ENCODE measurements at regions not wholly inside any gene's neighbourhood (a gene's known extent, or its start where the extent isn't known, plus 50 kb on each side); places are given as distances from the start of the nearest gene placed in this dataset.
"Not testable (repeated sequence)": the region's sequence is repeated elsewhere in the genome, so short reads cannot be mapped to it uniquely, and the experiment has no call there.

DNA sequence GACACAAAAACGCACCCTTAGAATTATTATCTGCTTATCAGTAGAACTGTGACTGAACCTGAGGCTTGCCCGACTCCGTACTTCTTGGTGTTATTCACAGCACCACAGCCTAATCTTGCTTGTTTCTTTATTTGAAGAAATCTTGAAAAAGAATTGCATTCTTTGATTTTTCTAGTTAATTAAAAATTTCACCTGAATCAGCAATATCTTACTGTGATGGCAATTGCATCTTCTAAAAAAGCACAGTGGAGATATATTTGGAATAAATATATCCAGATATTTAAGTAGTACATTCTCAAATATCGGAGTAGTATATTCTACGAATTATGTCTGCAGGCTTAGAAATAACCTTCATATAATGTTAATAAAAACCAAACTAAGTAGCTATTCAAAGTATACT lies 90.1 kb upstream of the LYSMD4 start:
- no peak for DNase-seq (ENCODE audit: low spot score)

DNA sequence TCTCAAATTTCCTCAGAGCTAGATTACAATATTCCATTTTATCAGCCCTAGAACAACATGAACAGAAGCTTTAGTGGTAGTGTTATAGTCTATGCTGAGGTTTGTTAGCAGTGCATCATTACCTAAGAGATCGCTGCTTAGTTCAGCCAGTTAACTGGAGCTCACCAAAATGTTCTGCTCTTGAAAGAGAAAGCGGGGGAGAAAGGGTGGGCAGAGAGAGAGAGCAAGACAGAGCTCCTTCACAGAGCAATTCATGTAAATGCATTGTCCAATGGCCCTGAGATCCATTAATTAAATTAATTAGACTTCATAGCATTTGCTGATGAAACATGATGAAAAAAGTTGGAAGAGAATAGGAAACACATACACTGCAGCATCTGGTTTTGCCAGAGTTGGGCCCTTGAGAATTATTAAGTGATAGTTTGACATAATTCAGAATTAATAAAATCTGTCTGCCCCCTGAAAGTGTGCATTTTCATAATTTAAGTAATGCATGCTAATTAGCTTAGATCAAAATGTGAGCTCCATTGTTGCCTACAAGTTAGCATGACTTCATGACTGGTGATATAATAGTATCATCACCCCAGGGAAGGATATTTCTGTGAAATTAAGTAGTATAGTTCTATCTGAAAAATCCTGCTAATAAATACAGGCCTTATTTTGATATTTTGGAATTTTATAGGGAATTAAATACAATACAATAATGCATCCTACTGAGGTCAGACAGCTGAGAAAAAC lies 86.9 kb upstream of the LYSMD4 start:
- no peak for DNase-seq (ENCODE audit: low spot score)

DNA sequence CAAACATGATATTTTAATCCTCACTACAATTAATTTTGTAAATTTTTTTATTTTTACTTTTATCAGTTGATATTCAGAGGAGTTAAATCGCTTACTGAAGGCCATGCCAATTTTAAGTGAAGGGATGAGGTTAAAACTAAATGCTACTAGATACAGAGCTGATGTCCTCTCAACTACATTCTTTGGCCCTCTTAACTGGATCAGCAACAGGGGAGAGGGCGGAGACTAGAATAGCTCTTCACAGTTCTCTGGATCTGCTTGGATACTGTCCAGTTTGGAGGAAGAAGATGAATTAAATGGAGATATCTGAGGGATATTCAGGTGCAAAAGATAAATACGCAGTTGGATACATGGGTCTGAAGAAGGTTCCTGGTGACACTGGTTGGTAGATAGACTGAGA lies 85.6 kb upstream of the LYSMD4 start:
- DNase-seq (ENCODE audit: low spot score): no peak

DNA sequence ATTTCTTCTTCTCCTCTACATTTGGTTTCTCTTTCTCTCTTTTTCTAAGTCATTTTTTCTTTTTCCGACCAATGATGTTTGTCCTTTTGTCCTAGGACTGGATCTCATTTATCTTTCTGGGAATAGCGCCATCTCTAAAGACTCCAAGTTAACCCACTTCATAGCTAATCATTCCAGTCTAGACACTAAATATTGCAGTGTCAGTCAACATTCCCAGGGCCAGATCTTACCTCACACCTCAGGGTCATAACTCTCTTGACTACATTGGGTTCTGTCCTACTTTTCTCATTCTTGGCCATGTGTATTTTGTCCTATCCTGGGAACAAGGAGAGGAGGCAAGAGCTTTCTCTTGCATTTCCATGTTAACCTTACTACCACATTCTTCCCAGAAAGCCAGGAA lies 83.6 kb upstream of the LYSMD4 start:
- DNase-seq (ENCODE audit: low spot score): not testable (repeated sequence)

DNA sequence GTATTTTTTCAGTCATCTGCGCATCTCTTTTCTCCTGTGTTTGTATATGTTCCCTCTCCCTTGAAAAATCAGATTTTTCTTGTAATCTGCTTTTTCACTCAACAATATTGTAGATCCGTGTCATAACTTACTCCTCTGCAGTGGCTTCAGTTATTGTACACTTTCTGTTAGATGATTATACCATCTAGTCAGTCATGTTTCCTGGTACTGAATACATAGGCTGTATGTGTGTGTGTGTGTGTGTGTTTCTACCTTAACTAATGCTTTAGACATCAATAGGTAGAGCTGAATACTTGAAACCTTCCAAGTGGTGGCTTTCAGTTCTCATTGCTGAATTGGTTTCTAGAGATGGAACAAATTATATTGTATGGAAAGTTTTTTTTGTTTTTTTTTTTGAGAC lies 77.4 kb upstream of the LYSMD4 start:
- DNase-seq (ENCODE audit: low spot score): not testable (repeated sequence)

DNA sequence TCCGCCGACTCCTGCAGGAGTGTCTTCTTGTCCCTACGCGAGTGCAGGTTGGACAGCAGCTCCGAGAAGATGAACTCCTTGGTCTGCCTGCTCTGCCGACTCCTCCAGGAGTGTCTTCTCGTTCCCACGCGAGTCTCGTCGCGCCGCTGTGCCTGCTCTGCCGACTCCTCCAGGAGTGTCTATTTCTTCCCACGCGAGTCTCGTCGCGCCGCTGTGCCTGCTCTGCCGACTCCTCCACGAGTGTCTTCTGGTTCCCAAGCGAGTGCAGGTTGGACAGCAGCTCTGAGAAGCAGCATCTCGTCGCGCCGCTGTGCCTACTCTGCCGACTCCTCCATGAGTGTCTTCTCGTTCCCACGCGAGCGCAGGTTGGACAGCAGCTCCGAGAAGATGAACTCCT lies 66.6 kb upstream of the LYSMD4 start:
- not testable (repeated sequence) for DNase-seq (ENCODE audit: low spot score)

DNA sequence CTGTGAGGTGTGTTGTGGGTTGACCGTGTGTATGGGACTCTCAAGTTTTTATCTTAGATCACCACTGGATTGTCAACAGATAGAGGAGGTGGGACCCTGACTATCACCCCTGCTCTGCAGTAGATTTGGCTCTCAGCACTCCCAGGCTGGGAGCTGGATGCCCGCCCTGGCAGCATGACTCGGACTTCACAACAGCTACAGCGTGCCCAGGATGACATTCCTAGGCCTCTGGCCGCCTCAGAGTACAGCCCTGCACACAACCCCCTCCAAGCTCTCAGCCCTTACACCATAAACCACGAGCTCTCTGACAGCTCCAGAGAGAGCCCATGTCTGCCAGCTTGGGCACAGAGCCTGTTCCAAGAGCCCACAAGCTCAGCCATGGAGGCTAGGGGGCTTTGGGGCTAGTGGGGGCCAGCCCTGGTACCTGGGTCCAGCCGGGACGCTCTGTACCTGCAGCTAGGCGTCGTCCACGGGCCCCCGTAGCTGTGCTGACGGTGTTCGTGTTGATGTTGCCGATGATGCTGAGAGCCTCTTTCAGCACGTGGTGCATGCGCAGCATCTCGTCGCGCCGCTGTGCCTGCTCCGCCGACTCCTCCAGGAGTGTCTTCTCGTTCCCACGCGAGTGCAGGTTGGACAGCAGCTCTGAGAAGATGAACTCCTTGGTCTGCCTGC lies 66.1 kb upstream of the LYSMD4 start:
- not testable (repeated sequence) for DNase-seq (ENCODE audit: low spot score)

DNA sequence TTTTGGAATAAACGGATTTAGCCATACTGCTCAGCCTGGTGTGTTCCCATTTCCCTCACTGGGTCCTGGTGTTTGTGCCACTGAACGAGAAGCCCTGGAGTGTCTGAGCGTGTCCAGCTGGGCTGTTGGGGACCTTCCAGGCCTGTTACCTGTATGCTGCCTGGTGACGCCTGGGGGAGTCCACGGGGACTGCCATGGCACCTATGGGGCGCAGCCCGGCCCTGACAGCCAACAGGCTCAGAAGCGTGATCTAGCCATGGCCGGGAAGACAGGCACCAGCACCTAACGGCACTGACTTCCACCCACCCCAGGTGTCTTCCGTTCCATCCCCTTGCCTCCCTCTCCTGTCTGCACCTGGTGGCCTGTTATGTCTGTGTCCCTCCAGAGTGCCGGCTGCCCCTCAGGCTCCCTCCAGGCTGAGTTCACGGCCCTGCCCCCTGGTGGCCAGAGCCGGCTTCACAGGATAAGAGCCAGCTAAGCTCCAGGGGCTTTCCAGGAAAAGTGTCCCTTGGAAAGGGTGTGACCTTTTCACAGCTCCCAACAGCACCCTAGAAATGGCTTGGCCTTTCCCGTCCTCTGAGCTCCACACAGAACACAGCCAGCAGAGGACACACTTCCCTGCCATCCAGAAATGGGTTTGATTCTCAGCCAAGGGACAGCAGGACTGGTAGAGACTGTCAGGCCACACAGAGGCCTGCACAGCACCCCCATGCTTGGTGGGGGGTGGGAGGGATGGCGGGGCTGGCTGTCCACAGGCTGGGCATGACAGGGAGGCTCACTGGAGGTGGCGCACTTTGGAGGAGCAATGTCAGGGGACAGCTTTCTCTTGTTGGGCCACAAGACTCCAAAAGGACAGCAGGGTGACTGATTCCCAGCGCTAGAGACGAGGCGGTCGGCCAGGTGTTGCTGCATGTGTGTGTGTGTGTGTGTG lies 64.0 kb upstream of the LYSMD4 start:
- DNase-seq (ENCODE audit: low spot score): not testable (repeated sequence)

DNA sequence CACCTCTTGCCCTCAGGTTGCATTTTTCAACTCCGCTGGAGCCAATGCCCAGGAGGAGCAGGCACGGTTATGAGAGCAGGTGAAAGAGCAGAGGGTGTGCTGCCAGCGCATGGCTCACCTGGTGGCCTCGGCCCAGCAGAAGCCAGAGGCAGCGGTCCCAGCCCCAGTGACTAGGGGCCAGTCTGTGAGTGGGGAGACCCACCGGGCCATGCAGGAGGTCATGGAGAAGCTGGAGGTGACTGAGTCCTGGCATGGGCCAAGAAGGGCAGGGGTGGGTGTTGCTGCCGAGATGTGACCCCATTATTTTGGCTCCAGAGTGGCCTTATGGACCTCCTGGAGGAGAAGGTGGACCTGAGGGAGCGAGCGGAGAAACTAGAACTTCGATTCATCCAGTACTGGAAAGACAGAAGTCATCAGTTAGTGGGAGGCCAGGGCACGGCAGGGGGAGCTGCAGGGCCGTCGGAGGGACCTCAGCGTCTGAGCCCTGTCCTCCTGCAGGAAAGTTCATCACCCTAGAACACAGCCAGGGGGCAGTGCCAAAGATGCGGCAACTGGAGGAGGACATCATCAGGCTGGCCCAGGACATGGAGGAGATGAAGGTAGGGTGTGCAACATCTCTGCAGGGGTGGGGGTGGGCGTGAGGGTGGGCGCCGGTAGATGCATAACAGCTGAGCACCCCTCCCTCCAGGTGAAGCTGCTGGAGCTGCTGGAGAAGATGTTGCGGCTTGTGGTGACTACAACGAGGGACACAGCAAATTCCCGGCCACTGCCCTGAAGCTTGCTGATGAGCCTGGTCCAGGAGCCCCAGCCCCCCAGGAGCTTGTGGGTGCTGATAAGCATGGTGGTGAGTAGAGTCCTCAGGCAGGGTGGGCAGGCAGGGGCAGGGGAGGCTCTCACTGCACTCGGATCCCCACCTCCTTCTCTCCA lies 58.9 kb upstream of the LYSMD4 start:
- peak; percentile 46 for DNase-seq (ENCODE audit: low spot score)

DNA sequence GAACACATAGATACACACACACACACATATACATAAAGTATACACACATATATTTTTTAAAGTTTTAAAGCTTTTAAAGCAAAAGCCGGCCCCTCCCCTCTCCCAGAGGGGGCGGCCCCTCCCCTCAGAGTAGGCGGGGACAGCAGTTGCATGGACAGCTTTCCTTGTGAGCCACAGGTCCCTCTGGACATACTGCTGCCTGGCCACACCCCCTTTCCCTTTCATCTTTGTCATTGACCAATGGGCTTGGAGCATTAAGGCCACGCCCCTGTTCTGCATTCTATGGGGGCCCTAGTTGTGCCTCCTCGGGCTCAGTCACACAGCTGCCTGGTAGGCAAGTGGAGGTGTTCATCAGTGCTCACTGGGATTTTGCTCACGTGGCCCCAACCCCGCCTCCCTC lies 57.5 kb upstream of the LYSMD4 start:
- DNase-seq (ENCODE audit: low spot score): peak; percentile 5

DNA sequence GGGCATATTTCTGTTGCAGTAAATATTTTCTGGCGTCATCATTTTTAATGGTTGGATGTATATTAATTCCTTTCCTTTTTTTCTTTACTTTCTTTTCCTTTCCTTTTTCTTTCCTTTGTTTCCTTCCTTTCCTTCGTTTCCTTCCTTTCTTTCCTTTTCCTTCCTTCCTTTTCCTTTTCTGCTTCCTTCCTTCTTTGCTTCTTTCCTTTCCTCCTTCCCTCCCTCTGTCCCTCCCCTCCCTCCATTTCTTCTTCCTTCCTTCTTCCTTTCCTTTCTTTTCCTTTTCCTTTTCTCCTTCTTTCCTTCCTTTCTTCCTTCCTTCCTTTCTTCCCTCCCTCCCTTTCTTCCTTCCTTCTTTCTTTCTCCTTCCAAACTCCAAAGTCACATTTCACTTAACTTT lies 54.9 kb upstream of the LYSMD4 start:
- DNase-seq (ENCODE audit: low spot score): no peak

DNA sequence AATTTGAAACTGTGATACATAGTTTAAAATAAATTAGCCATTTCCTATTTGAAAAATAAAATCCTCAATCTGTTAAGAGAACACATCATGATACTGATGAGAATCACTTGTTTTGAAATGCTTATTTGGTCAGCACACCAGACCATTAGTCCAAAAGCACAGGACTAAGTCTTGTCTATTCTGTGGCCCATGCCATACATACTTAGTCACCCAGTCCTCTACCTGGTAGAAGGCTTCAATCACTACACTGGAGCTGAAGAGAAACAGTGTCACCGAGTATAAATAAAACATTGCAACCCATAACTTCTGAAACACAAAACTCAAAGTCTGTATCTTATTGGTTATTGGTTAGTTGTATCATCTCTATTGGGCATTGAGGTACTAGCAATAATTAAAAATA lies 51.6 kb upstream of the LYSMD4 start:
- DNase-seq (ENCODE audit: low spot score): not testable (repeated sequence)

DNA sequence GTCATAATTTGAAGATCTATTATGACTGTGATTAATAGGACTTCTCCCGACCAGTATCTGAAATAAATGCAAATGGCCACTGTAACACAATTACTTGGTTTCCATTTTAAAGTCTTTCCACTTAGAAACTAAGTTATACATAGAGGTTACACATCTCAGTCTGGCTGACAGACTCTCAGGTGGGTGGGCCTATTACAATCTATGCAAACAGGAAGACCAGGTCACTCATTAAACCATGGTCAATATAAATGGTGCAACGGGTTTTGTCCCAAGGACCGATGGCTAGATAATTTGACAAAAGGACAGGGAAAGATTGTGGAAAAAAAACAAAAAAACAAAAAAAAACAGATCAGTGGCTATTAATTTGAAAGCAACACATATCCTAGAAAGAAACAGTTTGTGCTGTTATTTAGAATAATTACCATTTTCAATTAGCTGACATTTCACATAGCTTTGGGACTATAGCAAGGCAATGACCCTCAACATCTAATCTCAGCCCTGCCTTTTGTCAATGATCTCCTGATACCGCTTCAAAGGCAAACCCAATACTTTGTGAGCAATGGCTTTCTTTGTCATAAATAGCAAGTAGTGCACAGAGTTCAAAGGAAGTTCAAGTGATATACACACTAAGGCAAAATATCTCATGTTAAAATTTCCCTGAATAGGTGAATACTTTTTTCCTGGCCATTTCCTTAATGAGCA lies 50.8 kb upstream of the LYSMD4 start:
- DNase-seq (ENCODE audit: low spot score): not testable (repeated sequence)
